ENCODE measurements at regions not wholly inside any gene's neighbourhood (a gene's known extent, or its start where the extent isn't known, plus 50 kb on each side); places are given as distances from the start of the nearest gene placed in this dataset.

DNA sequence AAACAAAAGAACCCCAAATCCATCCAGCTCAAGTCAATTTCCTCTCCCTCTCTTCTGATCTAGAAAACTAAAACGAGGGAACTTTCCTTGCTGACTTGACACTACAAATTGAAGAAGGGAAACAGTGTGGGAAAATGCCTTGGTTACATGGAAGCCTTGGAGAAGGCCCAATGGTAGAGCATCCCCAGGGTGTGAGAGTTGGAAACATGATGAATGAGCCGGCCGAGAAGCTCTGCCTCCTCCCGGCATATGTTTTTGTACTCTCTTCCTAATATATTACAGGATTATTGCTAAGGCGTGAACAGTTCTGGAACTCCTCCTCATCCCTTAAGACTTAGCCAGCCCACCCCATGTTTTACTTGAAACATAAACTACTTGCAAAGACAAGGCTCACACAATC, 618.2 kb upstream of the MGMT start:
- H3K27ac ChIP-seq, result no peak overlapping the region
- ATAC-seq, result no peak
- H3K9me3 ChIP-seq, result no peaks in the 10 kb centered on the region
- intact Hi-C loops (cut with DNase I), result no loop called here
- WGBS (ENCODE audit: insufficient coverage, low coverage, low lambda C conversion rate, missing lambda C conversion rate), result 45% methylated on average over 2 of the region's 5 CpGs
- H3K4me1 ChIP-seq, result no peaks in the 10 kb centered on the region
- no peak overlapping the region for H3K4me3 ChIP-seq
- H3K27me3 ChIP-seq, result no peaks in the 10 kb centered on the region
- TF ChIP-seq POLR2A (IDR thresholded peaks at IDR 0.05), result no peak
- TF ChIP-seq, protein P1, sequence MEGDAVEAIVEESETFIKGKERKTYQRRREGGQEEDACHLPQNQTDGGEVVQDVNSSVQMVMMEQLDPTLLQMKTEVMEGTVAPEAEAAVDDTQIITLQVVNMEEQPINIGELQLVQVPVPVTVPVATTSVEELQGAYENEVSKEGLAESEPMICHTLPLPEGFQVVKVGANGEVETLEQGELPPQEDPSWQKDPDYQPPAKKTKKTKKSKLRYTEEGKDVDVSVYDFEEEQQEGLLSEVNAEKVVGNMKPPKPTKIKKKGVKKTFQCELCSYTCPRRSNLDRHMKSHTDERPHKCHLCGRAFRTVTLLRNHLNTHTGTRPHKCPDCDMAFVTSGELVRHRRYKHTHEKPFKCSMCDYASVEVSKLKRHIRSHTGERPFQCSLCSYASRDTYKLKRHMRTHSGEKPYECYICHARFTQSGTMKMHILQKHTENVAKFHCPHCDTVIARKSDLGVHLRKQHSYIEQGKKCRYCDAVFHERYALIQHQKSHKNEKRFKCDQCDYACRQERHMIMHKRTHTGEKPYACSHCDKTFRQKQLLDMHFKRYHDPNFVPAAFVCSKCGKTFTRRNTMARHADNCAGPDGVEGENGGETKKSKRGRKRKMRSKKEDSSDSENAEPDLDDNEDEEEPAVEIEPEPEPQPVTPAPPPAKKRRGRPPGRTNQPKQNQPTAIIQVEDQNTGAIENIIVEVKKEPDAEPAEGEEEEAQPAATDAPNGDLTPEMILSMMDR (IDR thresholded peaks at IDR 0.05), result no peak
- DNase-seq, result no peak
- no peaks in the 10 kb centered on the region for H3K36me3 ChIP-seq

DNA sequence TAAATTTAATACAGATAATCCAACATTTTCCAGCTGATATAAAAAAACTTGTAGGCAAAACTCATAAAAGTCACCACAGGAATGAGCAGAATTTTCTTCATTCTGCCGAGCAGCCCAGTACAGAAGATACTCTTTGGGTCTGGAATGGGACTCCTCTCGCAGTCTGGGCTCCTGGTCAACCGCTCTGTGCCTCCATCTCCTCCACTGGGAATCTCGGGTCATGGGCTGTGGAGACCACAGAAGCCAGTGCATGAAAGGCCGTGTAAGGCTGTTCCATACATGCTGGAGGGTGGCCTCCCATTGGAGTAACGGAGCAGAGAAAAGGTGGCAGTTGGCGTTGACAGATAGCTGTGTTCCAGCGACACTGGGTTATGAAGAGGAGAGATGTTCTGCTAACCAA, 616.4 kb upstream of the MGMT start:
- Histone ChIP-seq H3K4me1 (no peaks in the 10 kb centered on the region), H3K4me3 (no peak overlapping the region), H3K27ac (no peak overlapping the region), H3K9me3 (no peaks in the 10 kb centered on the region), H3K36me3 (no peaks in the 10 kb centered on the region), H3K27me3 (no peaks in the 10 kb centered on the region)
- no peak for ATAC-seq
- TF ChIP-seq, protein P1 (IDR thresholded peaks at IDR 0.05), result no peak
- no peak for TF ChIP-seq POLR2A (IDR thresholded peaks at IDR 0.05)
- intact Hi-C loops (cut with DNase I), result no loop called here
- 70% methylated on average over 7 of the region's 8 CpGs for WGBS (ENCODE audit: insufficient coverage, low coverage, low lambda C conversion rate, missing lambda C conversion rate)
- DNase-seq, result no peak

DNA sequence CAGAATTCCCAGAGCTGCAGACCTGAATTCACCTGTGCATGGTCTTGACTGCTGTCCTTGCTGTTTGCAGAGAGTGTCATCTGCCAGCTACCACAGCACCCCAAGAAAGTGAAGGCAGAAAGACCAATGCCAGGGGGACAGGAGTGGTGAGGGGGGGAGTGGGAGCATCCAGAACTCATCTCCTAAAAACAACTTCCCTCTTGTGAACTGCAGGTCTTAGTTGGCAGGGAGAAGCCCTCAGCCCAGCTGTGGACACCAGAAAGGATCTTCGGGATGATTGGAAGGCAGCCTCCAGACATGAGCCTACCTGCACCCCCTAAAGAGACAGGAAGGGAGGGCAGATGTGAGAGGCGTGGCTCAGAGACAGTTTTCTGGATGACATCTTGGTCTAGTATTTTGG, 615.8 kb upstream of the MGMT start:
- ATAC-seq (no peak), DNase-seq (no peak)
- Histone ChIP-seq H3K4me1 (no peaks in the 10 kb centered on the region), H3K36me3 (no peaks in the 10 kb centered on the region), H3K27me3 (no peaks in the 10 kb centered on the region), H3K9me3 (no peaks in the 10 kb centered on the region), H3K4me3 (no peak overlapping the region), H3K27ac (no peak overlapping the region)
- intact Hi-C loops (cut with DNase I), result no loop called here
- WGBS (ENCODE audit: insufficient coverage, low coverage, low lambda C conversion rate, missing lambda C conversion rate), result 63% methylated on average over 1 of the region's 2 CpGs
- TF ChIP-seq POLR2A (IDR thresholded peaks at IDR 0.05), result no peak
- TF ChIP-seq, protein P1 (IDR thresholded peaks at IDR 0.05), result no peak

DNA sequence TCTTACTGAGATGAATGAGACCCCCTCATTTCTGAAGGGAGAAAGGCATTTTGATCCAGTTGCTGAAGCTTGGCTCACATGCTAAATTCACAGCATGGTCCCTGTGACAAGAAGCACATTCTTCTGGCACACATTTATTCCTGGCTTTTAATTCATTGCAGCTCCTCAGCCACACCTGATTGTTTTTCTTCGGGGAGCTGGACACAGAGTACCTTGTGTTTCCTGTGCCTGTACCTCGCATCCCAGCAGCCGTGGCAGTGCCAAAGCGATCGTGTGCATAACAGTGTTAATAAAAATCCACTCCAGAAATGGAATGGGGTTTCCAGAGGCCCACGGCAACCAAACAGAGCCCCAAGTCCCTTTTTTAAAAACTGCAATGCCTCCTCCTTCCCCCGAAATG, 615.3 kb upstream of the MGMT start:
- intact Hi-C loops (cut with DNase I), result no loop called here
- Histone ChIP-seq H3K9me3 (no peaks in the 10 kb centered on the region), H3K4me1 (no peaks in the 10 kb centered on the region), H3K36me3 (no peaks in the 10 kb centered on the region), H3K27ac (no peak overlapping the region), H3K4me3 (no peak overlapping the region), H3K27me3 (no peaks in the 10 kb centered on the region)
- no peak for TF ChIP-seq POLR2A (IDR thresholded peaks at IDR 0.05)
- TF ChIP-seq, protein P1 (IDR thresholded peaks at IDR 0.05), result no peak
- ATAC-seq, result no peak
- no peak for DNase-seq
- 51% methylated on average over 7 of the region's 7 CpGs for WGBS (ENCODE audit: insufficient coverage, low coverage, low lambda C conversion rate, missing lambda C conversion rate)

DNA sequence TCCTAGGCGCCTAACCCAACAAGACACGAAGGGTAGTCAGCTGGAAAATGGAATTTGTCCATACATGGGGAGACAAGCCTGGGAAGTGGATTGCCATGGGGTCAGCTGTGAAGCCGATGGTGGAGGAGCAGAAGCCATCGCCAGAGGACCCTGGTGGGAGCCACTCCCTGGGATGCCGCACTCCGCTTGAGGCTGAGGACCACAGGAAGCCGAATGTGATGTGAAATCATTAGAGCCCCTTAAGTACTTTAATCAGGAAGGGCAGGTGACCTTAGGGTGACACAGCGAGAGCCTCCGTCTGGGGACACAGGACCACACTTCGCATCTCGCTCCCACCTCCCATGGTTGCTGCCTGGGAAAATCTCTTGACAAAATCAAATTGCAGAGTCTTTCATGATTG, 614.6 kb upstream of the MGMT start:
- intact Hi-C loops (cut with DNase I), result no loop called here
- Histone ChIP-seq H3K4me1 (no peaks in the 10 kb centered on the region), H3K9me3 (no peaks in the 10 kb centered on the region), H3K36me3 (no peaks in the 10 kb centered on the region), H3K4me3 (no peak overlapping the region), H3K27me3 (no peaks in the 10 kb centered on the region), H3K27ac (no peak overlapping the region)
- 75% methylated on average over 9 of the region's 11 CpGs for WGBS (ENCODE audit: insufficient coverage, low coverage, low lambda C conversion rate, missing lambda C conversion rate)
- no peak for DNase-seq
- ATAC-seq, result no peak
- no peak for TF ChIP-seq POLR2A (IDR thresholded peaks at IDR 0.05)
- TF ChIP-seq, protein P1 (IDR thresholded peaks at IDR 0.05), result no peak
